Lower leg skin (tissue), 4 donors: ENCODE measurements at regions not wholly inside any gene's neighbourhood (a gene's known extent, or its start where the extent isn't known, plus 50 kb on each side); places are given as distances from the start of the nearest gene placed in this dataset.
A peak's percentile ranks its signal among the peaks of the same experiment; 100 is the strongest.

Experiments used
- DNase-seq, 2 donors: peaks; one replicate each; pipeline ENCODE4 v3.0.0-alpha.2; 2019; ENCODE audit warnings: low spot score in 2 of 2
- H3K4me3 ChIP-seq: fragments of 200-600 bp; sonication (generic); 2 replicates; pipeline ENCODE4 v1.5.1; 2017; ENCODE audit warnings: mild to moderate bottlenecking, low read depth; ENCODE audit not compliant: poor library complexity, severe bottlenecking
- POLR2A ChIP-seq, 2 donors: fragments of 450-650 bp; IDR thresholded peaks; one replicate each; pipeline ENCODE4 v1.6.1; 2016 to 2017; ENCODE audit warnings: antibody characterized with exemption in 2 of 2, mild to moderate bottlenecking in 1 of 2, moderate library complexity in 1 of 2
- WGBS, 2 donors: methylation state at CpG; one replicate each; pipeline ENCODE4 v1.1.5; 2018; 5-methylcytosine and 5-hydroxymethylcytosine counted together
- intact Hi-C: fragments of 100-400 bp; cut with DNase I; formaldehyde crosslinking; loops from one replicate; pipeline ENCODE4 v1.15.0; 2023; ENCODE audit warnings: low total_unique reads
- TF ChIP-seq, protein P1 (sequence below), 3 donors: fragments of 450-650 bp; IDR thresholded peaks; one replicate each; pipeline ENCODE4 v1.5.1; 2016; ENCODE audit warnings: antibody characterized with exemption in 3 of 3, mild to moderate bottlenecking in 3 of 3, moderate library complexity in 2 of 3

DNA sequence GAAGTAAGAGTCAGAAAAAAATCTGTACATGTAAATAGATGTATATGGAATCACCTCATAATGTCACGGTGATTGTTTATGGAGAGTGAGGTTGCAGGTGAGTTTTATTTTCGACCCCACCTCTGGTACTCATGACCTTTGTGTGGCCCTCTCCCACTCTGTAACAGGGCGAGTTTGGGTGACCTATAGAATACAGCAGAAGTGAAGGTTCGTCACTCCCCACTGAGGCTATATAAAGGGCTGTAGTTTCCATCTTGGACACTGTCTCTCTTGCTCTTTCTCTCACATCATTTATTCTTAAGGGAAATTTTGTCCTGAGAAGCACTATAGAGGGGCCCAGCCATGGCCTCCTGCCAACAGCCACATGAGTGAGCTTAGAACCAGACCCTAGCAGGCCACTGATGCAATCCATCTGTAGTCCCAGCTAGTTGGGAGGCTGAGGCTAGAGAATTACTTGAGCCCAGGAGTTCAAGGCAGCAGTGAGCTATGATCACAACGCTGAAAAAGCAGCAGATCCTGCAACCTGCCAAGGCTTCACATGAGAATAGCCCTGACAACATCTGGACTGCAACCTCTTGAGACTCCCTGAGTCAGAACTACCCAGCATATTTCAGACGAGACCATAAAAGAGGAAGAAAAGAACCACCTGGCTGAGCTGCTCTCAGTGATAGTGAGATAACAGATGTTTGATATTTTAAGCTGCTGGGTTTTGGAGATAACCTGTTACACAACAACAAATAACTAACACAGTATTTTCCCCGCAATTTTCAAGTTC lies 74.3 kb upstream of the SLC1A4 start:
- TF ChIP-seq POLR2A (IDR thresholded peaks at IDR 0.05), result no peak
- TF ChIP-seq, protein P1, sequence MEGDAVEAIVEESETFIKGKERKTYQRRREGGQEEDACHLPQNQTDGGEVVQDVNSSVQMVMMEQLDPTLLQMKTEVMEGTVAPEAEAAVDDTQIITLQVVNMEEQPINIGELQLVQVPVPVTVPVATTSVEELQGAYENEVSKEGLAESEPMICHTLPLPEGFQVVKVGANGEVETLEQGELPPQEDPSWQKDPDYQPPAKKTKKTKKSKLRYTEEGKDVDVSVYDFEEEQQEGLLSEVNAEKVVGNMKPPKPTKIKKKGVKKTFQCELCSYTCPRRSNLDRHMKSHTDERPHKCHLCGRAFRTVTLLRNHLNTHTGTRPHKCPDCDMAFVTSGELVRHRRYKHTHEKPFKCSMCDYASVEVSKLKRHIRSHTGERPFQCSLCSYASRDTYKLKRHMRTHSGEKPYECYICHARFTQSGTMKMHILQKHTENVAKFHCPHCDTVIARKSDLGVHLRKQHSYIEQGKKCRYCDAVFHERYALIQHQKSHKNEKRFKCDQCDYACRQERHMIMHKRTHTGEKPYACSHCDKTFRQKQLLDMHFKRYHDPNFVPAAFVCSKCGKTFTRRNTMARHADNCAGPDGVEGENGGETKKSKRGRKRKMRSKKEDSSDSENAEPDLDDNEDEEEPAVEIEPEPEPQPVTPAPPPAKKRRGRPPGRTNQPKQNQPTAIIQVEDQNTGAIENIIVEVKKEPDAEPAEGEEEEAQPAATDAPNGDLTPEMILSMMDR (IDR thresholded peaks at IDR 0.05), result no peak
- 64 to 68% methylated on average over 7 of the region's 7 CpGs for WGBS, 2 donors
- no peak for DNase-seq
- intact Hi-C loops, result no loop called here
- no peak overlapping the region for H3K4me3 ChIP-seq

DNA sequence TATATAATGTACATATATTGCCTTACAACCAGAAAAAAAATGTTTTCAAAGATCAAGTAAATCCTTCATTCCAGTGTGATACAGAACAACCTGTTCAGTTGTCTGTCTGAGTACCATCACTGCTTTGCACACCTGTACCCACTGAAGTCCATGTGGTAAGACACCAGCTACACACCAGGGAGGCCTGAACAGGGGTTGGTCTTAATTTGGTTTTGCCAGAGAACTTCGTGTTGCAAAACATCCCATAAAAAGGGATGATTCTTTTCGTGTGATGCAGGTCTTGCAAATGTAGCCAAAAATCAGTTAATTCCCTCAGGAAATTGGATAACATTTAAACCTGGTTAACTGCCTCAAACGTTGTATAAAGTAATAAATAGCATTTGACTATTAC lies 73.7 kb upstream of the SLC1A4 start:
- DNase-seq, result no peak
- intact Hi-C loops, result no loop called here
- 10 to 20% methylated on average over 3 of the region's 3 CpGs for WGBS, 2 donors
- no peak for TF ChIP-seq POLR2A (IDR thresholded peaks at IDR 0.05)
- TF ChIP-seq, protein P1 (IDR thresholded peaks at IDR 0.05), result no peak
- H3K4me3 ChIP-seq, result no peak overlapping the region

DNA sequence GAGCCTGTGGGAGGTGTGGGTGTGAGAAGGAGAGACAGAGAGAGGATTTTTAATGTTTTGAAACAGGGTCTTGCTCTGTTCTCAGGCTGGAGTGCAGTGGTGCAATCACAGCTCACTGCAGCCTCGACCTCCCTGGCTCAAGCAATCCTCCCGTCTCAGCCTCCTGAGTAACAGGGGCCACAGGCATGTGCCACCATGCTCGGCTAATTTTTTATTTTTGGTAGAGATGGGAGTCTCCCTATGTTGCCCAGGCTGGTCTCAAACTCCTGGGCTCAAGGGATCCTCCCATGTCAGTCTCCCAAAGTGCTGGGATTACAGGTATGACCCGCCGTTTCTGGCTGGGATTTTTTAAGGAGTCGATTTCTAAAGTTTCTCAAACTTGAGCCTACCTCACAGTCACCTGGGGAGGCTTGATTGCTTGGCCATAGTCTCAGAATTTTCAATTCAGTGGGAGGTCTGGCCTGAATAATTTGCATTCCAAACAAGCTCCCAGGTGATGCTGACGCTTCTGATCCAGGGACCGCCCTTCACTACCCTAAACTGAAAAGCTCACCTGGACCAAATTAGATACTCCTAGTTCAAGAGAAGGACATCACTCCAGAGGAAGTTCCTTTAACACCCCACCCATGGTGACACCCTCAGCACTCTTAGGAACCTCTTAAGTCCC lies 70.8 kb upstream of the SLC1A4 start:
- 78 to 86% methylated on average over 8 of the region's 8 CpGs for WGBS, 2 donors
- no peak overlapping the region for H3K4me3 ChIP-seq
- peak in 1 of 2 donors; percentile 84 for DNase-seq
- no peak for TF ChIP-seq POLR2A (IDR thresholded peaks at IDR 0.05)
- TF ChIP-seq, protein P1 (IDR thresholded peaks at IDR 0.05), result no peak
- intact Hi-C loops, result loop anchor here (2.0 kb wide), 1 partner anchor 118 kb away; no protein-coding TSS in a partner anchor

DNA sequence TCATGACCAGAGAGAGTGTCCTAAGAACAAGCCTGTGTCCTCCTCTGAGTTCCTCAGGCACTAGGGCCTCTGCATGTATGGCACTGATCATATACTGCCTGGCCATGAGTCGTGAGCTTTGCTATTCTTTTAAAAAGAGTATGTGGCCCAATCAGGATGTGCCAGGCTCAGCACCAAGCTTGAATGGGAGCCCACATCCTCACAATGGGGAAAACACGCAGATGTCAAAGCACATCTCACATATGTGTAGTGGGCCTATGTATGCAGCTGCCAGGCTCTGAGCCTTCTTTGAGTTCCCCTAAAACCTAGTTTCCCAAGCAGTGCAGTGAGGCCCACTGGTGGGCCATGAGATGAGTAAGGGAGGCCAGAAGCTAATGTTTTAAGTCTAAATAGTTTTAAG lies 69.9 kb upstream of the SLC1A4 start:
- TF ChIP-seq, protein P1 (IDR thresholded peaks at IDR 0.05), result no peak
- no peak for TF ChIP-seq POLR2A (IDR thresholded peaks at IDR 0.05)
- 73 to 91% methylated on average over 2 of the region's 2 CpGs for WGBS, 2 donors
- intact Hi-C loops, result loop anchor here (2.0 kb wide), 1 partner anchor 118 kb away; no protein-coding TSS in a partner anchor
- no peak overlapping the region for H3K4me3 ChIP-seq
- no peak for DNase-seq

DNA sequence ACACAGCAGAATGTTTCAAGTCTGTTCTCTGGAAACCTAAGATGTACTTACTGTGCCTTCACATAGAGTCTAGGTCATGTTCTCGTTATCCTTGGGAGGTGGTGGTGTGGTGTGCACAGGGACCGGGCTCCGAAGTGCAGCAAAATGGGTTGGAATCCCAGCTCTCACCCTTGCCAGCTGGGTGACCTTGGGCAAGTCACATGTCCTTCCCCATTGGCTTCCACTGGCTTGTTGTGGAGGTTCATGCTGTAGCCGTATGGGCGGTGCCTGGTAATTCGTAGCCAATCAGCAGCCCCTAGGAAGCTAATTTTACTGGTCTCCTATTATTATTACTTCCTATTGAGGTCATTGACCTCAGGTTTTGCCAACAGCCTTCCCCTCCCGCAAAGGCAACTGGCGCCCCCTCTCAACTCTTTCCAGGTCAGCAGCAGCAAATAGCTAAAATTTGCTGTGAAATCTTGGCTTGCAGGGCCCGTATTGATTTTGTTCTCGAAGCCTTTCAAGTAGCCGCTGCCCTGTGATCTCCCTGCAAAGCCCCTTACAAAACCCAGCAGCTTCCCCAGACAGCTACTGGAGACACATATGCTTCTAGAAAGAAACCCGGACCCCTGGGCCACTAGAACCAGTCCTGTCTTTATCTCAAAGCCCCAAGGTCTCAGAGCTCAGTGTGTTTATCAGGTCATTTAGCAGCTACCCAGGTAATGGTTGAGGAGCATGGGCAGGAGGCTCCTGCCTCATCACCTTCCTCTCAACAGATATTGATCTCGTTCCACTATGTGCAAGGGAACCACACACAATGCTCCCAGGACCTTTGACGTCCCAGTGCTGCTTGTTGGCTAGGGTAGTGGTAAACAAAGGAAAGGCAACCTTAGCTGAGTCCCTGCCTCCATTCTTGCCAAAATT lies 66.5 kb upstream of the SLC1A4 start:
- TF ChIP-seq, protein P1 (IDR thresholded peaks at IDR 0.05), result no peak
- no peak for TF ChIP-seq POLR2A (IDR thresholded peaks at IDR 0.05)
- no peak for DNase-seq
- intact Hi-C loops, result no loop called here
- WGBS, 2 donors, result 88 to 95% methylated on average over 14 of the region's 14 CpGs
- H3K4me3 ChIP-seq, result no peak overlapping the region
